Thyroid gland (tissue), 4 donors: ENCODE measurements at regions not wholly inside any gene's neighbourhood (a gene's known extent, or its start where the extent isn't known, plus 50 kb on each side); places are given as distances from the start of the nearest gene placed in this dataset.

Source experiments
- CTCF ChIP-seq, 6 experiments: fragments of 200-600 bp in 3 of 6; fragments of 450-650 bp in 3 of 6; sonication (generic) in 3 of 6; IDR thresholded peaks; one replicate each; pipeline ENCODE4 v1.5.1; 2016 to 2019; ENCODE audit warnings: antibody characterized with exemption in 6 of 6, mild to moderate bottlenecking in 2 of 6, inconsistent platforms in 1 of 6, moderate library complexity in 1 of 6
- POLR2A ChIP-seq, 2 donors: fragments of 450-650 bp; IDR thresholded peaks; one replicate each; pipeline ENCODE4 v1.6.1; 2017; ENCODE audit warnings: antibody characterized with exemption in 2 of 2, mild to moderate bottlenecking in 2 of 2, moderate library complexity in 1 of 2

- TF ChIP-seq CTCF (IDR thresholded peaks at IDR 0.05), result no peak
- no peak for TF ChIP-seq POLR2A (IDR thresholded peaks at IDR 0.05)
Observed at GRCh38 chr15:93200837-93201226, 111.8 kb upstream of the RGMA start.
